IPS DF 6.9 (cell line): ENCODE measurements at regions not wholly inside any gene's neighbourhood (a gene's known extent, or its start where the extent isn't known, plus 50 kb on each side); places are given as distances from the start of the nearest gene placed in this dataset.
"Not testable (repeated sequence)": the region's sequence is repeated elsewhere in the genome, so short reads cannot be mapped to it uniquely, and the experiment has no call there.

ENCODE experiments used
- DNase-seq: peaks from one replicate; pipeline ENCODE4 v3.0.0-alpha.2; 2013; ENCODE audit warnings: low read depth, low spot score
- H3K27ac ChIP-seq: one replicate; pipeline ENCODE4 v1.5.1; 2013; ENCODE audit warnings: low read length, control low read depth
- H3K27me3 ChIP-seq: 2 replicates; pipeline ENCODE4 v1.6.1; 2013; ENCODE audit warnings: mild to moderate bottlenecking, low read length; ENCODE audit not compliant: control insufficient read depth, insufficient read depth
- H3K36me3 ChIP-seq: 2 replicates; pipeline ENCODE4 v1.6.1; 2013; ENCODE audit warnings: low read length; ENCODE audit not compliant: control insufficient read depth, insufficient read depth
- H3K4me1 ChIP-seq: 2 replicates; pipeline ENCODE4 v1.6.1; 2013; ENCODE audit warnings: low read length; ENCODE audit not compliant: control insufficient read depth, insufficient read depth
- H3K4me3 ChIP-seq: 2 replicates; pipeline ENCODE4 v1.5.1; 2013; ENCODE audit warnings: mild to moderate bottlenecking, low read length
- H3K9me3 ChIP-seq: 2 replicates; pipeline ENCODE4 v1.6.1; 2013; ENCODE audit warnings: low read length, inconsistent platforms; ENCODE audit not compliant: control insufficient read depth, insufficient read depth
- WGBS: extraction: QIAGEN DNeasy Blood & Tissue Kit; methylation state at CpG from one replicate; pipeline ENCODE4 v1.1.7; 2013; ENCODE audit warnings: mixed read lengths, missing lambda C conversion rate; ENCODE audit not compliant: insufficient read length, insufficient coverage; 5-methylcytosine and 5-hydroxymethylcytosine counted together

GRCh38 chr15:91444656-91445055 lies 344.6 kb downstream of the SV2B start:
- Histone ChIP-seq H3K4me1 (no peaks in the 10 kb centered on the region), H3K27ac (no peak overlapping the region), H3K27me3 (no peaks in the 10 kb centered on the region), H3K4me3 (no peak overlapping the region), H3K36me3 (no peaks in the 10 kb centered on the region), H3K9me3 (no peaks in the 10 kb centered on the region)
- no CpG with 5 or more reads among the region's 3 CpGs for WGBS
- no peak for DNase-seq

- Histone ChIP-seq H3K4me3 (no peak overlapping the region), H3K4me1 (no peaks in the 10 kb centered on the region), H3K36me3 (no peaks in the 10 kb centered on the region), H3K9me3 (no peaks in the 10 kb centered on the region), H3K27ac (no peak overlapping the region), H3K27me3 (no peaks in the 10 kb centered on the region)
- DNase-seq = no peak
- no CpG with 5 or more reads among the region's 3 CpGs for WGBS
Observed at GRCh38 chr15:91445695-91446228, 345.7 kb downstream of the SV2B start.

GRCh38 chr15:91447991-91448644 lies 348.1 kb downstream of the SV2B start:
- no peaks in the 10 kb centered on the region for H3K9me3 ChIP-seq
- H3K27me3 ChIP-seq = no peaks in the 10 kb centered on the region
- DNase-seq = no peak
- WGBS = no CpG with 5 or more reads among the region's 3 CpGs
- no peak overlapping the region for H3K27ac ChIP-seq
- H3K4me3 ChIP-seq = no peak overlapping the region
- no peaks in the 10 kb centered on the region for H3K4me1 ChIP-seq
- no peaks in the 10 kb centered on the region for H3K36me3 ChIP-seq

GRCh38 chr15:91453376-91453775 lies 353.3 kb downstream of the SV2B start:
- H3K4me3 ChIP-seq, H3K36me3 ChIP-seq, H3K4me1 ChIP-seq, H3K9me3 ChIP-seq, H3K27me3 ChIP-seq, H3K27ac ChIP-seq, DNase-seq: not testable (repeated sequence)
- WGBS = no CpG with 5 or more reads among the region's 3 CpGs

GRCh38 chr15:91456251-91456718 lies 356.2 kb downstream of the SV2B start:
- H3K4me3 ChIP-seq = no peak overlapping the region
- no peak overlapping the region for H3K27ac ChIP-seq
- no CpG with 5 or more reads among the region's 7 CpGs for WGBS
- no peaks in the 10 kb centered on the region for H3K4me1 ChIP-seq
- H3K27me3 ChIP-seq = no peaks in the 10 kb centered on the region
- no peak for DNase-seq
- no peaks in the 10 kb centered on the region for H3K36me3 ChIP-seq
- H3K9me3 ChIP-seq = no peaks in the 10 kb centered on the region

- Histone ChIP-seq H3K36me3 (no peaks in the 10 kb centered on the region), H3K9me3 (no peaks in the 10 kb centered on the region), H3K27me3 (no peaks in the 10 kb centered on the region), H3K4me3 (no peak overlapping the region), H3K4me1 (no peaks in the 10 kb centered on the region), H3K27ac (no peak overlapping the region)
- DNase-seq = no peak
- no CpG with 5 or more reads among the region's 3 CpGs for WGBS
Observed at GRCh38 chr15:91456921-91457320, 356.9 kb downstream of the SV2B start.

GRCh38 chr15:91461377-91461776 lies 361.3 kb downstream of the SV2B start:
- DNase-seq = no peak
- Histone ChIP-seq H3K4me1 (no peaks in the 10 kb centered on the region), H3K4me3 (no peak overlapping the region), H3K9me3 (no peaks in the 10 kb centered on the region), H3K36me3 (no peaks in the 10 kb centered on the region), H3K27ac (no peak overlapping the region), H3K27me3 (no peaks in the 10 kb centered on the region)
- WGBS = no CpG with 5 or more reads among the region's 3 CpGs

- no peak overlapping the region for H3K27ac ChIP-seq
- no peaks in the 10 kb centered on the region for H3K9me3 ChIP-seq
- H3K27me3 ChIP-seq = no peaks in the 10 kb centered on the region
- DNase-seq = no peak
- H3K4me1 ChIP-seq = 0 out of 2 replicates have a peak, but pooled peaks cover 1% of the 10 kb centered on the region
- 100% methylated on average over 2 of the region's 4 CpGs for WGBS
- H3K36me3 ChIP-seq = no peaks in the 10 kb centered on the region
- no peak overlapping the region for H3K4me3 ChIP-seq
Observed at GRCh38 chr15:91465086-91465485, 365.0 kb downstream of the SV2B start.

GRCh38 chr15:91465696-91466095 lies 365.6 kb downstream of the SV2B start:
- no peak overlapping the region for H3K27ac ChIP-seq
- no peaks in the 10 kb centered on the region for H3K36me3 ChIP-seq
- no peak for DNase-seq
- no peak overlapping the region for H3K4me3 ChIP-seq
- no peaks in the 10 kb centered on the region; the same call in 1 of the 2 replicates for H3K27me3 ChIP-seq
- 0 out of 2 replicates have a peak, but pooled peaks cover 1% of the 10 kb centered on the region for H3K4me1 ChIP-seq
- H3K9me3 ChIP-seq = no peaks in the 10 kb centered on the region
- no CpG with 5 or more reads among the region's 7 CpGs for WGBS

GRCh38 chr15:91468871-91469580 lies 369.0 kb downstream of the SV2B start:
- no peak for DNase-seq
- Histone ChIP-seq H3K27me3 (no peaks in the 10 kb centered on the region; the same call in 1 of the 2 replicates), H3K9me3 (no peaks in the 10 kb centered on the region), H3K27ac (no peak overlapping the region), H3K4me3 (no peak overlapping the region), H3K36me3 (no peaks in the 10 kb centered on the region), H3K4me1 (0 out of 2 replicates have a peak, but pooled peaks cover 1% of the 10 kb centered on the region)
- WGBS = no CpG with 5 or more reads among the region's 5 CpGs
